ENCODE measurements at regions not wholly inside any gene's neighbourhood (a gene's known extent, or its start where the extent isn't known, plus 50 kb on each side); places are given as distances from the start of the nearest gene placed in this dataset.

- ChIA-PET POLR2A (no interaction called here), CTCF (interaction anchor here (0.5 to 1.0 kb wide), 2 partner anchors 14 to 513 kb away, joined by 3 to 4 read pairs; no protein-coding TSS in a partner anchor)
- DNase-seq = no peak
- H3K4me3 ChIP-seq (ENCODE audit: low read depth in 2 of 2, low read length in 1 of 2) = no peak overlapping the region; a peak in 1 of 4 replicates
- no peak overlapping the region for H3K9ac ChIP-seq
- no peaks in the 10 kb centered on the region; the same call in 1 of the 2 replicates for H3K27me3 ChIP-seq (ENCODE audit: insufficient read depth)
- TF ChIP-seq FOSL2 (IDR thresholded peaks at IDR 0.05; ENCODE audit: borderline replicate concordance, low read depth) = no peak
- no peak for TF ChIP-seq RAD21 (IDR thresholded peaks at IDR 0.05; ENCODE audit: low read length)
- no peak for TF ChIP-seq ZBTB33 (IDR thresholded peaks at IDR 0.05; ENCODE audit: borderline replicate concordance, low read depth)
- TF ChIP-seq MXI1 (IDR thresholded peaks at IDR 0.05; ENCODE audit: low read depth, low read length) = no peak
- TF ChIP-seq FOXM1 (IDR thresholded peaks at IDR 0.05; ENCODE audit: low read depth) = no peak
- TF ChIP-seq CHD2 (IDR thresholded peaks at IDR 0.05; ENCODE audit: low read length, partially characterized antibody) = no peak
- no peak for TF ChIP-seq EP300 (IDR thresholded peaks at IDR 0.05; ENCODE audit: borderline replicate concordance in 1 of 2, low read depth in 1 of 2, low read length in 1 of 2)
- TF ChIP-seq NFIC (IDR thresholded peaks at IDR 0.05; ENCODE audit: borderline replicate concordance) = no peak
- no peak for TF ChIP-seq ELF1 (IDR thresholded peaks at IDR 0.05)
- TF ChIP-seq REST (IDR thresholded peaks at IDR 0.05; ENCODE audit: low read depth, low read length) = no peak
- no peak for TF ChIP-seq GATA2 (CRISPR knock-in tag; IDR thresholded peaks at IDR 0.05)
- no peak for TF ChIP-seq RXRA (IDR thresholded peaks at IDR 0.05; ENCODE audit: borderline replicate concordance, low read depth)
- no peak for TF ChIP-seq FOXJ3 (CRISPR knock-in tag; IDR thresholded peaks at IDR 0.05)
- no peak for TF ChIP-seq GABPA (IDR thresholded peaks at IDR 0.05; ENCODE audit: low read depth)
- no peak for TF ChIP-seq TAF1 (IDR thresholded peaks at IDR 0.05; ENCODE audit: borderline replicate concordance, low read depth, low read length)
- TF ChIP-seq EZH2phosphoT487 (IDR thresholded peaks at IDR 0.05; ENCODE audit: borderline replicate concordance, low read depth) = no peak
- TF ChIP-seq SMC3 (IDR thresholded peaks at IDR 0.05; ENCODE audit: low read depth, low read length) = no peak
- no peaks in the 10 kb centered on the region for H3K9me2 ChIP-seq
- 24% methylated on average over 10 of the region's 11 CpGs for WGBS (ENCODE audit: low lambda C conversion rate)
- H3K79me2 ChIP-seq (ENCODE audit: insufficient read depth) = no peaks in the 10 kb centered on the region
- no peak overlapping the region for H3K4me2 ChIP-seq
- no peaks in the 10 kb centered on the region for H3F3A ChIP-seq (replicated peaks; ENCODE audit: insufficient read depth)
- no peaks in the 10 kb centered on the region for H4K20me1 ChIP-seq (ENCODE audit: insufficient read depth)
- H3K27ac ChIP-seq (ENCODE audit: low read depth in 2 of 2, low read length in 1 of 2) = no peak overlapping the region
- no peaks in the 10 kb centered on the region for H3K9me3 ChIP-seq
- H3K36me3 ChIP-seq (replicated peaks in 1 of 2; ENCODE audit: control insufficient read depth in 1 of 2, insufficient read depth in 2 of 2, low read length in 1 of 2) = no peaks in the 10 kb centered on the region
- H3K4me1 ChIP-seq (ENCODE audit: control insufficient read depth in 1 of 2, insufficient read depth in 2 of 2, low read depth in 1 of 2, low read length in 1 of 2) = peaks cover 0 to 7% of the 10 kb centered on the region in 2 experiments; a peak in 1 of 4 replicates
- no peak overlapping the region for H2AFZ ChIP-seq (ENCODE audit: low read depth)
Observed at GRCh38 chr14:97206916-97207315, 409.7 kb downstream of the VRK1 start.

All from SK-N-SH (cell line).